SK-N-SH (cell line): ENCODE measurements at regions not wholly inside any gene's neighbourhood (a gene's known extent, or its start where the extent isn't known, plus 50 kb on each side); places are given as distances from the start of the nearest gene placed in this dataset.

ENCODE experiments used
- CTCF ChIA-PET: fragments of 300-600, 350-600 bp; formaldehyde crosslinking; extraction: SDS; loops from one replicate; lab custom pipeline; 2021; lab: Yijun Ruan, JAX
- POLR2A ChIA-PET: fragments of 350-600 bp; sonication (Branson Sonifier 250); formaldehyde crosslinking; extraction: SDS; loops from one replicate; lab custom pipeline; 2020; ENCODE audit warnings: antibody characterized with exemption, inconsistent platforms; lab: Yijun Ruan, JAX
- DNase-seq: peaks from one replicate; pipeline ENCODE4 v3.0.0; 2012
- H2AFZ ChIP-seq: fragments of 200-600 bp; sonication (generic); 2 replicates; pipeline ENCODE4 v1.8.1; 2016; ENCODE audit warnings: antibody characterized with exemption, mild to moderate bottlenecking, low read depth
- H3F3A ChIP-seq: fragments of 200-600 bp; sonication (generic); replicated peaks from 2 replicates; pipeline ENCODE3; 2016; ENCODE audit warnings: antibody characterized with exemption, mild to moderate bottlenecking; ENCODE audit not compliant: insufficient read depth
- H3K27ac ChIP-seq, 2 experiments: fragments of 200-500 bp in 1 of 2; fragments of 200-600 bp in 1 of 2; sonication (Bioruptor generic) in 1 of 2; sonication (generic), shearing (Covaris generic) in 1 of 2; 2 replicates each; pipeline versions ENCODE4 v1.5.1 to v1.6.1; 2014 to 2016; ENCODE audit warnings: low read depth in 2 of 2, inconsistent platforms in 1 of 2, low read length in 1 of 2, mild to moderate bottlenecking in 1 of 2, mixed read lengths in 1 of 2
- H3K27me3 ChIP-seq: fragments of 200-600 bp; sonication (generic), shearing (Covaris generic); 2 replicates; pipeline ENCODE4 v1.6.1; 2016; ENCODE audit warnings: mixed run types; ENCODE audit not compliant: insufficient read depth
- H3K36me3 ChIP-seq, 2 experiments: fragments of 200-500 bp in 1 of 2; fragments of 200-600 bp in 1 of 2; sonication (Bioruptor generic) in 1 of 2; sonication (generic) in 1 of 2; replicated peaks in 1 of 2; 2 replicates each; pipeline versions ENCODE3 to v1.5.1; 2014 to 2016; ENCODE audit warnings: low read length in 1 of 2, mild to moderate bottlenecking in 1 of 2; ENCODE audit not compliant: insufficient read depth in 2 of 2, control insufficient read depth in 1 of 2
- H3K4me1 ChIP-seq, 2 experiments: fragments of 200-500 bp in 1 of 2; fragments of 200-600 bp in 1 of 2; sonication (Bioruptor generic) in 1 of 2; sonication (generic), shearing (Covaris generic) in 1 of 2; 2 replicates each; pipeline versions ENCODE4 v1.5.1 to v1.6.1; 2014 to 2016; ENCODE audit warnings: low read depth in 1 of 2, low read length in 1 of 2, mixed run types in 1 of 2; ENCODE audit not compliant: insufficient read depth in 2 of 2, control insufficient read depth in 1 of 2
- H3K4me2 ChIP-seq: fragments of 200-600 bp; sonication (generic), shearing (Covaris generic); 2 replicates; pipeline ENCODE4 v1.6.1; 2017; ENCODE audit warnings: mixed run types
- H3K4me3 ChIP-seq, 2 experiments: fragments of 200-500 bp in 1 of 2; fragments of 200-600 bp in 1 of 2; sonication (Bioruptor generic) in 1 of 2; sonication (generic), shearing (Covaris generic) in 1 of 2; 2 replicates each; pipeline versions ENCODE4 v1.5.1 to v1.8.1; 2014 to 2016; ENCODE audit warnings: low read depth in 2 of 2, inconsistent platforms in 1 of 2, low read length in 1 of 2, mild to moderate bottlenecking in 1 of 2, mixed read lengths in 1 of 2, moderate library complexity in 1 of 2
- H3K79me2 ChIP-seq: fragments of 200-600 bp; sonication (generic); 2 replicates; pipeline ENCODE4 v1.8.1; 2017; ENCODE audit warnings: mild to moderate bottlenecking; ENCODE audit not compliant: insufficient read depth
- H3K9ac ChIP-seq: fragments of 200-600 bp; sonication (generic); 2 replicates; pipeline ENCODE4 v1.6.1; 2017; ENCODE audit warnings: mixed run types
- H3K9me2 ChIP-seq: fragments of 200-600 bp; sonication (generic); 2 replicates; pipeline ENCODE4 v1.6.1; 2017; ENCODE audit warnings: mixed run types
- H3K9me3 ChIP-seq: fragments of 200-600 bp; sonication (generic); 2 replicates; pipeline ENCODE4 v1.6.1; 2017; ENCODE audit warnings: mixed run types, mild to moderate bottlenecking, moderate library complexity
- H4K20me1 ChIP-seq: fragments of 200-600 bp; sonication (generic); 2 replicates; pipeline ENCODE4 v1.6.1; 2017; ENCODE audit warnings: mild to moderate bottlenecking, mixed run types; ENCODE audit not compliant: insufficient read depth
- CHD2 ChIP-seq: fragments of 150-350 bp; IDR thresholded peaks from 2 replicates; pipeline ENCODE4 v1.6.1; 2018; ENCODE audit warnings: low read length; ENCODE audit not compliant: partially characterized antibody
- CTCF ChIP-seq: fragments of 200-600 bp; sonication (generic); IDR thresholded peaks from 2 replicates; pipeline ENCODE4 v1.6.1; 2017; ENCODE audit warnings: antibody characterized with exemption, mild to moderate bottlenecking, moderate library complexity
- ELF1 ChIP-seq: IDR thresholded peaks from 2 replicates; pipeline ENCODE4 v1.4.0; 2012
- EP300 ChIP-seq, 2 experiments: IDR thresholded peaks; 2 replicates each; pipeline versions ENCODE4 v1.4.0 to v1.6.1; 2012; ENCODE audit warnings: borderline replicate concordance in 1 of 2, low read depth in 1 of 2, low read length in 1 of 2
- EZH2phosphoT487 ChIP-seq: fragments of 200-600 bp; sonication (generic); IDR thresholded peaks from 2 replicates; pipeline ENCODE4 v1.6.1; 2017; ENCODE audit warnings: low read depth, mixed run types, mild to moderate bottlenecking, antibody characterized with exemption, moderate library complexity, borderline replicate concordance
- FOXJ3 ChIP-seq: sonication (generic); formaldehyde crosslinking; IDR thresholded peaks from 2 replicates; pipeline ENCODE4 v1.5.1; 2020; ENCODE audit warnings: mild to moderate bottlenecking, missing genetic modification reagents
- FOXM1 ChIP-seq: IDR thresholded peaks from 2 replicates; pipeline ENCODE4 v1.4.0; 2012; ENCODE audit warnings: low read depth, mild to moderate bottlenecking
- GABPA ChIP-seq: IDR thresholded peaks from 2 replicates; pipeline ENCODE4 v1.4.0; 2012; ENCODE audit warnings: low read depth, mild to moderate bottlenecking
- JUND ChIP-seq: IDR thresholded peaks from 2 replicates; pipeline ENCODE4 v1.4.0; 2012
- MEF2A ChIP-seq: IDR thresholded peaks from 2 replicates; pipeline ENCODE4 v1.4.0; 2012; ENCODE audit warnings: low read depth, borderline replicate concordance
- POLR2AphosphoS5 ChIP-seq: IDR thresholded peaks from 2 replicates; pipeline ENCODE4 v1.6.1; 2012; ENCODE audit warnings: low read depth, low read length
- RAD21 ChIP-seq: IDR thresholded peaks from 2 replicates; pipeline ENCODE4 v1.6.1; 2012; ENCODE audit warnings: mild to moderate bottlenecking, low read length
- RFX5 ChIP-seq: IDR thresholded peaks from 2 replicates; pipeline ENCODE4 v1.6.1; 2012; ENCODE audit warnings: mild to moderate bottlenecking, improper control_type of control experiment, low read length
- SIN3A ChIP-seq: IDR thresholded peaks from 2 replicates; pipeline ENCODE4 v1.6.1; 2012; ENCODE audit warnings: low read depth, mild to moderate bottlenecking, low read length, moderate library complexity, borderline replicate concordance
- SMC3 ChIP-seq: IDR thresholded peaks from 2 replicates; pipeline ENCODE4 v1.6.1; 2012; ENCODE audit warnings: low read depth, low read length, improper control_type of control experiment
- TAF1 ChIP-seq: IDR thresholded peaks from 2 replicates; pipeline ENCODE4 v1.6.1; 2012; ENCODE audit warnings: low read depth, mild to moderate bottlenecking, low read length, moderate library complexity, borderline replicate concordance
- TCF12 ChIP-seq: IDR thresholded peaks from 2 replicates; pipeline ENCODE4 v1.4.0; 2012
- USF1 ChIP-seq: IDR thresholded peaks from 2 replicates; pipeline ENCODE4 v1.4.0; 2012; ENCODE audit warnings: low read depth, borderline replicate concordance
- WGBS: methylation state at CpG from one replicate; pipeline ENCODE4 v1.1.6; 2017; ENCODE audit warnings: low lambda C conversion rate; 5-methylcytosine and 5-hydroxymethylcytosine counted together
- TF ChIP-seq, protein P1 (sequence below): IDR thresholded peaks from 2 replicates; pipeline ENCODE4 v1.4.0; 2012; ENCODE audit warnings: low read depth, borderline replicate concordance
- TF ChIP-seq, protein P2 (sequence below): fragments of 150-350 bp; IDR thresholded peaks from 2 replicates; pipeline ENCODE4 v1.6.1; 2016; ENCODE audit warnings: mild to moderate bottlenecking, low read depth, low read length

DNA sequence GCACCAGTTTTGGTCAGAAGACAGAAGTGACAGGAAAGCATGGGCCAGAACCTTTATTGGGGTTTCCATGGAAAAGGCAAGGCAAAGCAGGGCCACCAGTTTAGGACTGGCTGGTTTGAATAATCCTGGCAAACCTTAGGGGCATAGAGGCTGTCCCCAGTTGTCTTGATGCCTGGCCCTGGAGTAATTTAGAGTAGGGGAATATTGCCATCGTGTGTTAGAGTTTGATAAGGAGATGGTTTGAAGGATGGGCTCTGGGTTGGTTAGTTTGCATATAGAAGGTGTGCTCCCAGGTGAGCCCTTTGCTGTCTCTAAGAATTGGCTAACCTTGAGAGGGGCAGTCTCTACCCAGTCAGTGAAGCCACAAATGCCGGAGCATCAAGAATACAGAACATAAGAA lies 79.6 kb downstream of the ZNF777 start:
- Histone ChIP-seq H2AFZ (no peak overlapping the region), H3K9me2 (no peaks in the 10 kb centered on the region), H3K27ac (no peak overlapping the region), H3K4me3 (no peak overlapping the region), H3K36me3 (no peaks in the 10 kb centered on the region), H3F3A (no peaks in the 10 kb centered on the region), H3K4me2 (no peak overlapping the region), H3K9ac (no peak overlapping the region), H3K79me2 (no peaks in the 10 kb centered on the region), H3K4me1 (no peaks in the 10 kb centered on the region), H3K27me3 (peaks cover 15% of the 10 kb centered on the region; the same call in 1 of the 2 replicates), H3K9me3 (peaks cover 10% of the 10 kb centered on the region), H4K20me1 (no peaks in the 10 kb centered on the region)
- POLR2A ChIA-PET, result no interaction called here
- WGBS, result 12% methylated on average over 2 of the region's 2 CpGs
- no peak for DNase-seq
- CTCF ChIA-PET, result no interaction called here
- no peak for TF ChIP-seq ELF1
- TF ChIP-seq RFX5, result no peak
- TF ChIP-seq TAF1, result no peak
- TF ChIP-seq FOXM1, result no peak
- TF ChIP-seq TCF12, result no peak
- no peak for TF ChIP-seq EP300 (IDR thresholded peaks at IDR 0.05; ENCODE audit: borderline replicate concordance in 1 of 2, low read depth in 1 of 2, low read length in 1 of 2)
- TF ChIP-seq FOXJ3, result no peak
- TF ChIP-seq JUND, result no peak
- TF ChIP-seq RAD21, result no peak
- no peak for TF ChIP-seq USF1
- TF ChIP-seq, protein P1, sequence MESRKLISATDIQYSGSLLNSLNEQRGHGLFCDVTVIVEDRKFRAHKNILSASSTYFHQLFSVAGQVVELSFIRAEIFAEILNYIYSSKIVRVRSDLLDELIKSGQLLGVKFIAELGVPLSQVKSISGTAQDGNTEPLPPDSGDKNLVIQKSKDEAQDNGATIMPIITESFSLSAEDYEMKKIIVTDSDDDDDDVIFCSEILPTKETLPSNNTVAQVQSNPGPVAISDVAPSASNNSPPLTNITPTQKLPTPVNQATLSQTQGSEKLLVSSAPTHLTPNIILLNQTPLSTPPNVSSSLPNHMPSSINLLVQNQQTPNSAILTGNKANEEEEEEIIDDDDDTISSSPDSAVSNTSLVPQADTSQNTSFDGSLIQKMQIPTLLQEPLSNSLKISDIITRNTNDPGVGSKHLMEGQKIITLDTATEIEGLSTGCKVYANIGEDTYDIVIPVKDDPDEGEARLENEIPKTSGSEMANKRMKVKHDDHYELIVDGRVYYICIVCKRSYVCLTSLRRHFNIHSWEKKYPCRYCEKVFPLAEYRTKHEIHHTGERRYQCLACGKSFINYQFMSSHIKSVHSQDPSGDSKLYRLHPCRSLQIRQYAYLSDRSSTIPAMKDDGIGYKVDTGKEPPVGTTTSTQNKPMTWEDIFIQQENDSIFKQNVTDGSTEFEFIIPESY, result no peak
- TF ChIP-seq, protein P2, sequence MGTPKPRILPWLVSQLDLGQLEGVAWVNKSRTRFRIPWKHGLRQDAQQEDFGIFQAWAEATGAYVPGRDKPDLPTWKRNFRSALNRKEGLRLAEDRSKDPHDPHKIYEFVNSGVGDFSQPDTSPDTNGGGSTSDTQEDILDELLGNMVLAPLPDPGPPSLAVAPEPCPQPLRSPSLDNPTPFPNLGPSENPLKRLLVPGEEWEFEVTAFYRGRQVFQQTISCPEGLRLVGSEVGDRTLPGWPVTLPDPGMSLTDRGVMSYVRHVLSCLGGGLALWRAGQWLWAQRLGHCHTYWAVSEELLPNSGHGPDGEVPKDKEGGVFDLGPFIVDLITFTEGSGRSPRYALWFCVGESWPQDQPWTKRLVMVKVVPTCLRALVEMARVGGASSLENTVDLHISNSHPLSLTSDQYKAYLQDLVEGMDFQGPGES, result no peak
- TF ChIP-seq CTCF, result no peak
- no peak for TF ChIP-seq GABPA
- no peak for TF ChIP-seq SMC3
- TF ChIP-seq SIN3A, result no peak
- TF ChIP-seq MEF2A, result no peak
- no peak for TF ChIP-seq EZH2phosphoT487
- no peak for TF ChIP-seq POLR2AphosphoS5
- no peak for TF ChIP-seq CHD2
